Type B pancreatic cell (in vitro differentiated cells): ENCODE measurements at regions not wholly inside any gene's neighbourhood (a gene's known extent, or its start where the extent isn't known, plus 50 kb on each side); places are given as distances from the start of the nearest gene placed in this dataset.
A peak's percentile ranks its signal among the peaks of the same experiment; 100 is the strongest.

ENCODE experiments used
- DNase-seq: peaks from one replicate; pipeline ENCODE4 v3.0.0; 2021; ENCODE audit warnings: mixed read lengths; ENCODE audit not compliant: unreplicated experiment; ENCODE audit errors: extremely low spot score
- H3K27ac Mint-ChIP-seq: 2 replicates; pipeline ENCODE4 v1.8.0; 2021; ENCODE audit warnings: mild to moderate bottlenecking, mixed read lengths
- H3K27me3 Mint-ChIP-seq: 2 replicates; pipeline ENCODE4 v1.8.0; 2021; ENCODE audit warnings: mixed read lengths
- H3K36me3 Mint-ChIP-seq: 2 replicates; pipeline ENCODE4 v1.8.0; 2021; ENCODE audit warnings: mixed read lengths
- H3K4me1 Mint-ChIP-seq: one replicate; pipeline ENCODE4 v1.8.0; 2021; ENCODE audit warnings: mixed read lengths; ENCODE audit not compliant: unreplicated experiment
- H3K4me3 Mint-ChIP-seq: 2 replicates; pipeline ENCODE4 v1.8.0; 2021; ENCODE audit warnings: mild to moderate bottlenecking, mixed read lengths
- H3K9me3 Mint-ChIP-seq: 2 replicates; pipeline ENCODE4 v1.8.0; 2021; ENCODE audit warnings: mixed read lengths
- CTCF ChIP-seq: fragments of 200-600 bp; sonication (generic); conservative IDR thresholded peaks from 2 replicates; pipeline ENCODE4 v1.5.0; 2021; ENCODE audit warnings: antibody characterized with exemption, mild to moderate bottlenecking

- H3K4me3 Mint-ChIP-seq, result no peak overlapping the region
- no peak for TF ChIP-seq CTCF
- no peak overlapping the region for H3K27ac Mint-ChIP-seq
- peaks cover 6% of the 10 kb centered on the region for H3K9me3 Mint-ChIP-seq
- no peaks in the 10 kb centered on the region for H3K36me3 Mint-ChIP-seq
- H3K27me3 Mint-ChIP-seq, result no peaks in the 10 kb centered on the region
- no peak for DNase-seq
- peaks cover 20% of the 10 kb centered on the region for H3K4me1 Mint-ChIP-seq
Observed at GRCh38 chr6:139710556-139710955, 336.1 kb upstream of the CITED2 start.

- H3K27ac Mint-ChIP-seq, result peak overlapping the region; percentile 87
- DNase-seq, result no peak
- peak overlapping the region; percentile 36 for H3K4me3 Mint-ChIP-seq
- peaks cover 17% of the 10 kb centered on the region for H3K4me1 Mint-ChIP-seq
- no peak for TF ChIP-seq CTCF
- H3K27me3 Mint-ChIP-seq, result no peaks in the 10 kb centered on the region
- peaks cover 13% of the 10 kb centered on the region for H3K9me3 Mint-ChIP-seq
- H3K36me3 Mint-ChIP-seq, result no peaks in the 10 kb centered on the region
Observed at GRCh38 chr6:139708337-139709199, 334.1 kb upstream of the CITED2 start.

- peaks cover 13% of the 10 kb centered on the region for H3K9me3 Mint-ChIP-seq
- no peaks in the 10 kb centered on the region for H3K27me3 Mint-ChIP-seq
- no peak overlapping the region for H3K27ac Mint-ChIP-seq
- TF ChIP-seq CTCF, result no peak
- DNase-seq, result no peak
- peaks cover 15% of the 10 kb centered on the region for H3K4me1 Mint-ChIP-seq
- no peaks in the 10 kb centered on the region for H3K36me3 Mint-ChIP-seq
- no peak overlapping the region for H3K4me3 Mint-ChIP-seq
Observed at GRCh38 chr6:139706912-139707311, 332.5 kb upstream of the CITED2 start.

- no peak overlapping the region for H3K4me3 Mint-ChIP-seq
- H3K27ac Mint-ChIP-seq, result no peak overlapping the region
- no peak for DNase-seq
- H3K4me1 Mint-ChIP-seq, result peaks cover 15% of the 10 kb centered on the region
- no peaks in the 10 kb centered on the region for H3K36me3 Mint-ChIP-seq
- no peaks in the 10 kb centered on the region for H3K27me3 Mint-ChIP-seq
- TF ChIP-seq CTCF, result no peak
- H3K9me3 Mint-ChIP-seq, result peaks cover 13% of the 10 kb centered on the region
Observed at GRCh38 chr6:139705284-139705683, 330.8 kb upstream of the CITED2 start.

GRCh38 chr6:139703780-139704179 lies 329.3 kb upstream of the CITED2 start:
- Mint-ChIP-seq H3K27me3 (no peaks in the 10 kb centered on the region), H3K9me3 (peaks cover 9% of the 10 kb centered on the region), H3K27ac (no peak overlapping the region), H3K4me3 (no peak overlapping the region), H3K4me1 (peaks cover 17% of the 10 kb centered on the region), H3K36me3 (no peaks in the 10 kb centered on the region)
- no peak for DNase-seq
- no peak for TF ChIP-seq CTCF
